ENCODE measurements at regions not wholly inside any gene's neighbourhood (a gene's known extent, or its start where the extent isn't known, plus 50 kb on each side); places are given as distances from the start of the nearest gene placed in this dataset.

GRCh38 chr15:96402403-96402802, 71.9 kb downstream of the NR2F2 start:
- no peaks in the 10 kb centered on the region for H3K36me3 ChIP-seq
- intact Hi-C loops (cut with DNase I; ENCODE audit: low total_unique reads): no loop called here
- H3K4me1 ChIP-seq: no peaks in the 10 kb centered on the region

GRCh38 chr15:96403071-96403470, 72.6 kb downstream of the NR2F2 start:
- H3K9me3 ChIP-seq: no peaks in the 10 kb centered on the region
- no peaks in the 10 kb centered on the region for H3K36me3 ChIP-seq
- DNase-seq: no peak
- no peak overlapping the region for H3K27ac ChIP-seq
- TF ChIP-seq CTCF (IDR thresholded peaks at IDR 0.05): no peak
- no peaks in the 10 kb centered on the region for H3K4me1 ChIP-seq
- intact Hi-C loops (cut with DNase I; ENCODE audit: low total_unique reads): no loop called here
- H3K4me3 ChIP-seq: no peak overlapping the region
- peaks cover 0 to 11% of the 10 kb centered on the region in 2 donors for H3K27me3 ChIP-seq

More at GRCh38 chr15:96402403-96402802, 71.9 kb downstream of the NR2F2 start:
- TF ChIP-seq CTCF (IDR thresholded peaks at IDR 0.05): no peak
- no peak for DNase-seq
- Histone ChIP-seq H3K4me3 (no peak overlapping the region), H3K9me3 (no peaks in the 10 kb centered on the region), H3K27me3 (peaks cover 0 to 4% of the 10 kb centered on the region in 2 donors), H3K27ac (no peak overlapping the region)

GRCh38 chr15:96403932-96404331, 73.4 kb downstream of the NR2F2 start:
- TF ChIP-seq CTCF (IDR thresholded peaks at IDR 0.05): no peak
- Histone ChIP-seq H3K27me3 (peaks cover 3 to 19% of the 10 kb centered on the region in 2 donors), H3K9me3 (no peaks in the 10 kb centered on the region), H3K36me3 (no peaks in the 10 kb centered on the region), H3K4me1 (peaks cover 0 to 5% (median 4%) of the 10 kb centered on the region in 4 donors), H3K4me3 (no peak overlapping the region), H3K27ac (no peak overlapping the region)
- intact Hi-C loops (cut with DNase I; ENCODE audit: low total_unique reads): no loop called here
- no peak for DNase-seq

- no peak for DNase-seq
- no peak overlapping the region for H3K4me3 ChIP-seq
- peaks cover 10 to 25% of the 10 kb centered on the region in 2 donors for H3K27me3 ChIP-seq
- H3K4me1 ChIP-seq: peaks cover 0 to 11% (median 10%) of the 10 kb centered on the region in 4 donors
- H3K36me3 ChIP-seq: no peaks in the 10 kb centered on the region
- no peak for TF ChIP-seq CTCF (IDR thresholded peaks at IDR 0.05)
- H3K9me3 ChIP-seq: no peaks in the 10 kb centered on the region
- intact Hi-C loops (cut with DNase I; ENCODE audit: low total_unique reads): no loop called here
- no peak overlapping the region for H3K27ac ChIP-seq
Observed at GRCh38 chr15:96404560-96404959, 74.1 kb downstream of the NR2F2 start.

- DNase-seq: no peak
- TF ChIP-seq CTCF (IDR thresholded peaks at IDR 0.05): no peak
- Histone ChIP-seq H3K27me3 (peaks cover 13 to 43% of the 10 kb centered on the region in 2 donors), H3K9me3 (no peaks in the 10 kb centered on the region), H3K4me3 (no peak overlapping the region), H3K36me3 (no peaks in the 10 kb centered on the region), H3K27ac (no peak overlapping the region), H3K4me1 (peaks cover 0 to 20% (median 16%) of the 10 kb centered on the region in 4 donors)
- intact Hi-C loops (cut with DNase I; ENCODE audit: low total_unique reads): no loop called here
Observed at GRCh38 chr15:96406291-96406690, 75.8 kb downstream of the NR2F2 start.

GRCh38 chr15:96406701-96407100, 76.2 kb downstream of the NR2F2 start:
- Histone ChIP-seq H3K27ac (no peak overlapping the region), H3K4me3 (no peak overlapping the region), H3K4me1 (peaks cover 0 to 20% (median 16%) of the 10 kb centered on the region in 4 donors), H3K9me3 (no peaks in the 10 kb centered on the region), H3K27me3 (peaks cover 13 to 47% of the 10 kb centered on the region in 2 donors), H3K36me3 (no peaks in the 10 kb centered on the region)
- TF ChIP-seq CTCF (IDR thresholded peaks at IDR 0.05): no peak
- no peak for DNase-seq
- intact Hi-C loops (cut with DNase I; ENCODE audit: low total_unique reads): no loop called here

All from tibial artery (tissue), 4 donors.